Endothelial cell of hepatic sinusoid (primary cell): ENCODE measurements at regions not wholly inside any gene's neighbourhood (a gene's known extent, or its start where the extent isn't known, plus 50 kb on each side); places are given as distances from the start of the nearest gene placed in this dataset.
"Not testable (repeated sequence)": the region's sequence is repeated elsewhere in the genome, so short reads cannot be mapped to it uniquely, and the experiment has no call there.

ENCODE experiments used
- in situ Hi-C: cut with HindIII; loops from 2 replicates; pipeline ENCODE4 v1.10.0; 2017; ENCODE audit warnings: low sequenced_read_pairs

DNA sequence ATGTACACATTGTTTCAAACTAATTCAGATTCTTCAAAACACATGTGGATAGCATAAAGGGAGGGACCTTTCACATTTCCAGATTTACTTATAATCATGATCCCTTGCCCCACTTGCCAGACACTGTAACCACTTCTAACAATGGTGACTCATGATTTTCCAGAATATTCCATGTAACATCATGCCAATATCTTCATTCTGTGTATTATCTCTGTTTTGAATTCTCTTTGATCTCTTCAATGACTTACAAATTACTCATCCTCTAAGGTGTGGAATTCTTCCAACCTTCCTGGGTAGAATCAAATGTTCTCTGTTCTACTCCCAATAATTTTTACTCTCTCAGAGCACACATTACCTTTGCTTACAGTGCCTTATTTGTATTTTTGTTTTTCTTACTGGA, 517.1 kb downstream of the PCDH7 start:
- in situ Hi-C loops = no loop called here

- in situ Hi-C loops = no loop called here
Measured at GRCh38 chr4:31239886-31240285, 519.7 kb downstream of the PCDH7 start.

GRCh38 chr4:31241504-31242106, 521.4 kb downstream of the PCDH7 start:
- in situ Hi-C loops = no loop called here

DNA sequence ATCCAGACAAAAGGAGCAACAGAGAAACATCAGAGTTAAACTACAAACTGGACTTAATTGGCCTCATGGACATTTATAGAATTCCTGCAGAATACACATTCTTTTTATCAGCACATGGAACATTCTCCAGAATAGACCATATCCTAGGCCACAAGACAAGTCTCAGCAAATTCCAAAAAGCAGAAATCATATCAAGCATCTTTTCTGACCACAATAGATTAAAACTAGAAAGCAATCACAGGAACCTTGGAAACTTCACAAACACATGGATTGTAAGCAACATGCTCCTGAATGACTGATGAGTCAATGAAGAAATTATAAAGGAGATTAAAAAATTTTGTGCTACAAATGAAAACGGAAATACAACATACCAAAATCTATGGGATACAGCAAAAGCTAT, 526.7 kb downstream of the PCDH7 start:
- in situ Hi-C loops = no loop called here

DNA sequence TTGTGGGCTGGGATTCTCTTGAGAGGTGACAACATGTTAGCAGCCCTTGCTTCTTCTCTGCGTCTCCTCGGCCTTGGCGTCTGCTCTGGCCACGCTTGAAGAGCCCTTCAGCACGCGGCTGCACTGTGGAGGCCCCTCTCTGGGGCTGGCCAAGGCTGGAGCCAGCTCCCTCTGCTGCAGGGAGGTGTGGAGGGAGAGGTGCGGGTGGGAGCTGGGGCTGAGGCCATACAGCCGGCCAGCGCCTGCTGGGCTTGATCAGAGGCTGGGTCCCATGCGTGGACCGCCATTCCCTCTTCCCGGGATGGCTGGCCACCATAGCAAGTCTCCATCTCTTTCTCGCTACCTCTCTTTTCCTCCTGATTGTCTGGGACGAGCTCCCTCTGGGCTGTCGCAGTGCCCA, 539.0 kb downstream of the PCDH7 start:
- in situ Hi-C loops = no loop called here

GRCh38 chr4:31261632-31262031, 541.5 kb downstream of the PCDH7 start:
- in situ Hi-C loops = no loop called here

- in situ Hi-C loops = not testable (repeated sequence)
Measured at GRCh38 chr4:31266094-31266493, 545.9 kb downstream of the PCDH7 start.

GRCh38 chr4:31272331-31273061, 552.3 kb downstream of the PCDH7 start:
- in situ Hi-C loops = no loop called here

DNA sequence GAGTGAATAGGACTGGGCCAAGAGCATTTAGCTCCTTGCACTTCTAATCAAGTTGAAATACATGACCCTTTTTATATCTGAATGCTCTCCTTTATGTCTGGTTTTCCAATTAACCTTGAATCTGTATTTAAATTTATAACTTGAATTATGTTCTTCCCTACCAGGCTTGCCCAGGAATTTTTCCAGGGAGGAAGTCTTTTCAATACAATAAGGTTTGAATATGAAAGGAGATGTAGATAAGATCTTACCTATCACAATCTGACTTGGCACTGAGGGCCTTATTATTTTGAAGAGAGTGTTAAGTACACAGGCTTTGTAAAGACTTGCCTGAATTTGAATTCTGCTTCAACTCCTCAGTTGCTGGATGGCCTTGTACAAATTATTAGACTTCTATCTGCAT, 555.7 kb downstream of the PCDH7 start:
- in situ Hi-C loops = no loop called here

GRCh38 chr4:31283679-31284078, 563.5 kb downstream of the PCDH7 start:
- in situ Hi-C loops = no loop called here

GRCh38 chr4:31290836-31291235, 570.7 kb downstream of the PCDH7 start:
- in situ Hi-C loops = no loop called here

GRCh38 chr4:31291238-31291637, 571.1 kb downstream of the PCDH7 start:
- in situ Hi-C loops = no loop called here

DNA sequence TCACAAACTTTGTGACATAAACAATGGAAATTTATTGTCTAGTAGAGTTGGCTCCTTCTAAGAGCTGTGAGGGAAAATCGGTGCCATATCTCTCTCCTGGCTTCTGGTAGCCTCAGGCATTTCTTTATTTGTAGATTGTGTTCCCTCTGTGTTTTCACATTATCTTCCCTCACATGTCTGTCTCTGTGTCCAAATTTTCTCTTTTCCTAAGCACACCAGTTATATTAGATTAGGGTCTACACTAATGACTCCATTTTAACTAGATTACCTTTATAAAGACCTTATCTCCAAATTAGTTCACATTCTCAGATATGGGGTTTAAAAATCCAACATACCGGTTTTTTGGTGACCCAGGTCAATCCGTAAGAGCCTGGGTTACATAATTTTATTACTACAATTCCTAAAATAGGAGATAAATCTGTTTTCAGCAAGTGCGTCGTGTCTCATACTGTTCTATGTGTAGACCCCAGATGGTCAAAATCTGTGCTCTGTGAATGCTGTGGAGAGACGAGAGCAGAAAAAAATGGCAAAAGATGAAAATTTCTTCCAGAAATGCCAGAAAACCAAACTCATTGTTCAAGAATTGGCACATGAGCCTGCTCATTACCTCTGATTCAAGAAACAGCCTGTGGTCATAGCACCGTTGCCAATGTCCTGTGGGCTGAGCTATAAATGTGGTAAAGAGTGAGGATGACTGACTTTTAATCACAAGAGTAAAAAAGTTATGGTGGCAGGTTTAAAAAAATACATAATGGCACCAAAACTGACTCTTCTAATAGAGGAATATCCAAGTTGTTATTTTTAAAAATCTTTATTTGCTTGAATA, 574.7 kb downstream of the PCDH7 start:
- in situ Hi-C loops = no loop called here

DNA sequence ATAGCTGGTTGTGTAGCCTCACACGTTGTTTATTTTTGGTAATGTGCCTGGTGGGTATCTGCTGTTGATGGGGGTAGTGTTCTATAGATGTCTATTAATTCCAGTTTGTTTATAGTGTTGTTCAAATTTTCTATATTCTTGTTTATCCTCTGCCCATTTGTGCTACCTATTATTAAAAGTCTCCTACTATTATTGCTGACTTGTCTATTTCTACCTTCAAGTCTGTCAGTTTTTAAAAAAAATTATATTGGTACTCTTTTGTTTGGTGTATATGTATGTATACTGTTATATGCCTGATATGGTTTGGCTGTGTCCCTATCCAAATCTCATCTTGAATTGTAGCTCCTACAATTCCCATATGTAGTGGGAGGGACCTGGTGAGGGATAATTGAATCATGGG, 578.6 kb downstream of the PCDH7 start:
- in situ Hi-C loops = no loop called here

GRCh38 chr4:31307029-31307428, 586.9 kb downstream of the PCDH7 start:
- in situ Hi-C loops = no loop called here

DNA sequence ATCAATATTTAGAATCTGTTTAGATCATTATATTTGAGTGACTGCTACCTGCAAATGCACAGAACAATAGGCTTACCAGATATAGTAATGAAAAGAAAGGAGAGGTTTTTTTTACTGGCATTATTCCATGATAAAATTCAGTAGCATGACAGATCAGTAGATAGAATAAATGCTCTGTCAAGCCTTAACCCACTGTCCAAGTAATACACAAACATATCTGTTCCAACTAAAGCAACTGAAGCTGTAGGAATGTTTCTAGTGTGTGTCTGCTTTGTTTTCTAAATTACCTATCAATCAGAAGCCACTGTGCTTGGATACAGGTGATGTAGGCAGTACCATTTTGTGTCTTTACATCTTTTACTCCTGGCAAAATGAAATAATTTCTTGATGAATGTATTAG, 604.6 kb downstream of the PCDH7 start:
- in situ Hi-C loops = no loop called here

DNA sequence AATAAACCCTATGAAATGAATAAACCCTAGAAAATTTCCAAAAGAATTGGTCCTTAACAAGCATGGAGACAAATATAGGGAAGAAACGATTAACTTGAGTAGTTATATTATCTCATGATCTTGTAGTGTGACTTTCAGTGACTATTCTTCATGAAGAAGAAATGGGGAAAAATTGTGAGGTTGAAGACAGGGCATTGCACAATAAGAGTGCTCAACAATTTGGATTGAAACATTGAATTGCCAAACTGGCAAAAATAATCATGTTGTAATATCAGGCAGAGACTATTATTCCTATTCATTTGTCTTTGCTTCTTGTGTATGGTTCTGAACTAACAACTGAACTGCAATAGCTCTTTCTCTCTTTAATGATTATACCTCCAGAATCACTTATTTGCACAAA, 605.1 kb downstream of the PCDH7 start:
- in situ Hi-C loops = no loop called here

DNA sequence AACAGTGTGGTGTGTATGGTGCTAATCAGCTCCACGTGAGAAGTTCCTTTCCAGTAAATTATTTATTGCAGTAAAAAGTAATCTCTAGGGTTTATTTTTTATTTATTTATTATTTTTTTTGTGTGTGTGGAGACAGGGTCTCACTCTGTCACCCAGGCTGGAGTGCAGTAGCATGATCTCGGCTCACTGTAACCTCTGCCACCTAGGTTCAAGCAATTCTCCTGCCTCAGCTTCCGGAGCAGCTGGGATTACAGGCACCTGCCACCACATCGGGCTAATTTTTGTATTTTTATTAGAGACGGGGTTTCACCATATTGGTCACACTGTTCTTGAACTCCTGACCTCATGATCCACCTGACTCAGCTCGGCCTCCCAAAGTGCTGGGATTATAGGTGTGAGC, 606.9 kb downstream of the PCDH7 start:
- in situ Hi-C loops = no loop called here

DNA sequence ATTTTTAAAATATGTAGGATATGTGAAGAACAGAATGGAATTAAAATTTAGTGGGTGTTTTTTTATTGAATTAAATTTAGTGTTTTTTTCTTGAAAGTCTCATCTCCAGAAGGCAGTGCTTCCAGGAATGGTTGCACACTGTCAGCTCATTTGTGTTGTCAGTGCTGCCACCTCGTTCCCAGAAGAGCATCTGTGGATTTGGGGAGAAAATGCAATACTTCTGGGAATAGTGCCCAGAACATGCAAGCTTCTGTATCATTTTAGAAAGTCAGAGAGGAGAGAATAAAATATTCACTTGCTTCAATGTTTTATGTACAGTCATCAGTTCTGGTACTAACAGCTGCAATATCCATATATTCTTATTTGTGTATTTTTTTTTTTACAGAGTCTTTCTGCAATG, 608.8 kb downstream of the PCDH7 start:
- in situ Hi-C loops = no loop called here

- in situ Hi-C loops = no loop called here
Measured at GRCh38 chr4:31334086-31334910, 614.1 kb downstream of the PCDH7 start.

DNA sequence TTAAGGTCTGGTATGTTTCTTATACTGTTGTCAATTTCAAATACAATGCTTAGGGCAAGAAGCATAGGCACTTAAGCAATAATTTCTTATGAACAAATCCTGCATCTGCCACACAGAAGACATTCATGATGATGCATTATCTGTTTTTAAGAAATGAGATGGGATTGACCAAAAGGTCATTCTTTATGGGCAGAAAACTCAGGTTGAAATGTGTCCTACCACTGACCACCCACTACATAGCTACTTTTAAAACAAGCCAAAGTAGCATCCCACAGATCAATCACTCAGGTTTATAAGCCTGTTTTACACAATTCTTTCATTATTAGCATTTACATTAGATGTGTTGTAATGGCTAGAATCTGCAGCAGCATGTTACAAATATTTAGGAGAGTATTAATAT, 617.8 kb downstream of the PCDH7 start:
- in situ Hi-C loops = no loop called here
